GM19328 (cell line): ENCODE measurements at regions not wholly inside any gene's neighbourhood (a gene's known extent, or its start where the extent isn't known, plus 50 kb on each side); places are given as distances from the start of the nearest gene placed in this dataset.
"Not testable (repeated sequence)": the region's sequence is repeated elsewhere in the genome, so short reads cannot be mapped to it uniquely, and the experiment has no call there.

Experiments used
- ATAC-seq: cut with Tn5 transposase; IDR thresholded peaks from one replicate; pipeline ENCODE4 v1.9.1; 2021; ENCODE audit warnings: mild to moderate bottlenecking, moderate library complexity; ENCODE audit not compliant: unreplicated experiment

- ATAC-seq: no peak
Measured at GRCh38 chr4:19187691-19188090, 1064.0 kb upstream of the SLIT2 start.

GRCh38 chr4:19187096-19187495 is 1064.6 kb upstream of the SLIT2 start:
- ATAC-seq: no peak

GRCh38 chr4:19181631-19182030 is 1070.1 kb upstream of the SLIT2 start:
- ATAC-seq: not testable (repeated sequence)

DNA sequence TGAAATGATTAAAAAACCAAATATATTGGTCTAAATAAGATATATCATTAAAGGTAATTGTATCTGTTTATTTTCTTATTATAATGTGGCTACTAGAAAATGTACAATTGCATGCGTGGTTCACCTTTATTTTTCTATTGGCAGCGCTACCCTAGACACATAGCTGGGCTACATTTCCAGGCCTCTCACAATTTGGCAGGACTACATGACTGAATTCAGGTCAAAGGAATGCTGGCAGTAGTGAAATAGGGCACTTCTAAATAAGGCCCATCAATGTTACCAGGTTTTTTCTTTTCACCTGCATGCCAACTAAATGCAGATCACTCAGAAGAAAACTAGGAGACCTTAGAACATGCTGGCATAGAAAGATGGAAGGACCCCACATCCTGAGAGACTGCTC is 1072.9 kb upstream of the SLIT2 start:
- ATAC-seq: no peak

GRCh38 chr4:19177616-19178015 is 1074.1 kb upstream of the SLIT2 start:
- no peak for ATAC-seq

DNA sequence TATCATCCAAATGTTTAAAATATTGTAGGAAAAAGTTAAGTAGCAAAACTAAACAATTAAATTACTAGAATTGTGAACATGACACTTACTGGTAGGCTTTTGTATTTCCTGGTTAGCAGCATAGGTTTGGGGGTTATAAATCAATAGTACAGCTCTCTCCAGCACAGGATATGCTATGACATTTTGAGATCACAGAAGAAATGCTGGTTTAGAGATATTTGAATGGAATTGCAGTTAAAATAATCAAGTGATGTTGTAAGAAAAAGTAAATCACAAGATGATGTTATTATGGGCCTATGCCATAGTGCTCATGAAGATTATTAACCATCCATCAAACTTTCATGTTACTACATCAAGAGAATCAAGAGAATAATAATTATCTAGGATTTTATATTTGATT is 1079.9 kb upstream of the SLIT2 start:
- ATAC-seq: no peak

DNA sequence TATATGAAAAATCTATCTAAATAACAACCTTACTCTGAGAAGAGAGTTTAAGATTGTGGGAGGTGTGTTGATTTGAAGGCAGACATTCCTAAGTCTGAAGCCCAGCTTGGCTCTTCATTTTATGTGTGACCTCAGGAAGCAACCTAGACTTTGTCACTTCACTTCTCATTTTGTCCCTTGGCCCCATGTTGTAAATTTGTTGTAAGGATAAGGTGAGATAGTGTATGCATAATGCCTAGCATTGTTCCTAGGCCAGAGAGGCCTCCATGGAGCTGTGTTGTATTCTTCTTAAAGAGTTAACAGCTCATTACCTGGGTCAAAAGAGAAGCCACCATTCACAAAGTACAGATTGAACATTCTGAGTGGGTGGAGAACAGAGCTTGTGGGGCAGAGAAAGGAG is 1084.4 kb upstream of the SLIT2 start:
- no peak for ATAC-seq

DNA sequence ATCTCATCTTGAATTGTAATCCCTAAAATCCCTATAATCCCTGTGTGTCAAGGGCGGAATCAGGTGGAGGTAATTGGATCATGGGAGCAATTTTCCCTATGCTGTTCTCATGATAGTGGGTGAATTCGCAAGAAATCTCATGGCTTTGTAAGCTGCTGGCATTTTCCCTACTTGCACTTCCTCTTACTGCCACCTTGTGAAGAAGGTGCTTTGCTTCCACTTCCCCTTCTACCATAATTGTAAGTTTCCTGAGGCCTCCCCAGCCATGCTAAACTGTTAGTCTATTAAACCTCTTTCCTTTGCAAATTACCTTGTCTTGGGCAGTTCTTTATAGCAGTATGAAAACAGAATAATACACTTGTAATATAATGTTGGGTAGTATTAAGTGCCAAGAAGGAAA is 1087.4 kb upstream of the SLIT2 start:
- ATAC-seq: no peak

- ATAC-seq: no peak
Measured at GRCh38 chr4:19159874-19160273, 1091.8 kb upstream of the SLIT2 start.

DNA sequence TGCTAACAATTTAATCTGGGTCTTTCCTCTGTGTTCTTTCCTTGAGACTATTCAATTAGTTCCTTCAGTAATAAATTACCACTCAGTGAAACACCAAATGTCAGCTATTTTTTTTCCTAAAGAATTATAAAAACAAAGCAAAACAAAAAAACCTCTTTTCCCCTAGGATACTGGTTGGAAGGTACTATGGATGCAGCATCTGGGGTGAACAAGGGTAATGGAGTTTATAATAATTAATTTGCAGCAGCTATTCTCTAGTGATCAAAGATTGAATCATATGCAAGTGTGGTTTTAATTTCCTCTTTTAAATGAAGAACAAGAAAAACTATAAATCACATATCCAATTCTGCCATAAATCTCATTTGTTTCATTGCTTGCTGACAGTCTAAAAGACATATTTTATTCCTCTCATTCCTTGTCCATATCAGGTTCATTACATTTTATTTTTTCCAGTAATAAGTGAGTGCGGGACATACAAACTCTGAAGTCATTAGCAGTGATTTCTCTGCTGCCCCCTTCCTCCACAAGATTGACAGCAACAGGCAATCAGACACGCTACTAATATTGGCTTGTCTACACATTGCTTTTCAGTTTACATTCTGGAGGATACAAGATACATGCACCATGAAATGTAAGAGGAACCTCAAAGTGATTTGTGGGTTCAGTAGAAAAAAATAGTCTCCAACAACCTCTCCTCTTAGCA is 1093.4 kb upstream of the SLIT2 start:
- no peak for ATAC-seq

DNA sequence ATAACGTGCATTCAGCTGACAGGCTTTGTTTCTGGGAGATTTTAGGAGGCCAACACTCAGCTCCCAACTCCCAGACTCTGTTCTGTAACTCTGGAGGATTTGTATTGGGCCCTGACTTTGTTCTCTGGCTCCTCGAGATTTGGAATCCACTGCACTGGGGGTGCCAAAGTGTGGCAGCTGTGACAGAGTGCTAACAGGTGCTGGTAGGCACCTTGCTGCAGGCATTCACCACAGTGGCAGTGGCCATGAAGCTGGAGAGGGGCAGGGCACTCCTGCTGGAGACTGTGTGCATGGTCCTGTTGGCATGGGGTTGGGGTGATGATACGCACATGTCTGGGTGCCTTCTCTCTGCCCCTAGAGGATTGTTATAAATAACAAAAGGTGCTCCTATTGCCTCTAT is 1094.9 kb upstream of the SLIT2 start:
- no peak for ATAC-seq

DNA sequence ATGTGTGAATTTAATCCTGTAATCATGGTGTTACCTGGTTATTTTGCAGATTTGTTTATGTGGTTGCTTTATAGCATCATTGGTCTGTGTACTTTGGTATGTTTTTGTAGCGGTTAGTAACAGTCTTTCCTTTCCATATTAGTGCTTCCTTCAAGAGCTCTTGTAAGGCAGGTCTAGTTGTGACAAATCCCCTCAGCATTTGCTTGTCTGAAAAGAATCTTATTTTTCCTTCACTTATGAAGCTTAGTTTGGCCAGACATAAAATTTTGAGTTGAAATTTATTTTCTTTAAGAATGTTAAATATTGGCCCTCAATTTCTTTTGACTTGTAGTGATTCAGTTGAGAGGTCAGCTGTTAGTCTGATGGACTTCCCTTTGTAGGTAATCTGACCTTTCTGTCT is 1096.1 kb upstream of the SLIT2 start:
- ATAC-seq: no peak

DNA sequence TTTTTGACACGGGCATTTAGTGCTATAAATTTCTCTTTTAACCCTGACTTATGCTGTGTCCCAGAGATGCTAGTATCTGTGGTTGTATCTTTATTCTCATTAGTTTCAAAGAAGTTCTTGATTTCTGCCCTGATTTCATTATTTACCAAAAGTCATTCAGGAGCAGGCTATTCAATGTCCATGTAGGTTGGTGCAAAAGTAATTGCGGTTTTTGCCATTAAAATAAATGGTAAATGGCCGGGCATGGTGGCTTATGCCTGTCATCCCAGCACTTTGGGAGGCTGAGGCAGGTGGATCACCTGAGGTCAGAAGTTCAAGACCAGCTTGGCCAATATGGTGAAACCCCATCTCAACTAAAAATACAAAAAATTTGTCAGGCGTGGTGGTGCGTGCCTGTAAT is 1097.4 kb upstream of the SLIT2 start:
- not testable (repeated sequence) for ATAC-seq

GRCh38 chr4:19152264-19152663 is 1099.4 kb upstream of the SLIT2 start:
- ATAC-seq: no peak

- ATAC-seq: no peak
Measured at GRCh38 chr4:19151684-19152083, 1100.0 kb upstream of the SLIT2 start.

DNA sequence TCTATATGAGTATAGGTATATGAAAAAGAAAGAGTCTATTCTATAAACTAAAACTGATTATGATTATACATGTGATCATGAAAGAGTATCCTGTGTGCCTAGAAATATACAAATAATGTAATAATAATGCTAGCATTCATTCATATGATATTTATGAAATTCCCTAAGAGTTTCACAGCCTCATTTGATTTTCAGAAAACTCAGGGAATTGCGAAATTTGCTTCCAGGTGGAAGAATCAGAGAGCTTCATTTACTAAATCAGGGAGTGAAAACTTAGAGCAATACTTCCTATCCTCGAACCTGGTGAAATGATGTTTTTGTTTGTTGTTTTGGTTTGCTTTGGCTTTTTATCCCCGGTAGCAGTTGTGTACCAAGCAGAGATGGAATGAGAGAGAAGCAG is 1105.7 kb upstream of the SLIT2 start:
- ATAC-seq: no peak

- no peak for ATAC-seq
Measured at GRCh38 chr4:19135895-19136633, 1114.5 kb upstream of the LCORL start.

DNA sequence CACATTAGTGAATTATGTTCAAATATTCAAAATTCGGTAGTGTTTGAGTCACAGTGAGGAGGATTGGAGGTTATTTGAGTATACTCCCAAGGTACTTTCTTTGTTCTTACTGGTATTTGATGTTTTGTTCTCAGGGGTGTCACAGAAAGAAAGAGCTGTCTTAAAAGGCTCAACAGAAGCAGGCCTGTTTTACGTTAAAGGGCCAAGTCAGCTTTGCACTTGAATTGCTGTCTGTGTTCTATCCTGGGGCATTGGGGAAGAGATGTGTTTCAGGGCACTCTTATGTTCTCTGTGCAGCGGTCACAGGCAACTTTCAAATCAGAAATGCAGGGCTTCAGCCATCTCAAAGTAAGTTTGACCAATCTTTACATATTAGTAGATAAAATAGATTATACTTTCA is 1113.1 kb upstream of the LCORL start:
- ATAC-seq: no peak

- ATAC-seq: no peak
Measured at GRCh38 chr4:19133315-19133714, 1111.8 kb upstream of the LCORL start.

DNA sequence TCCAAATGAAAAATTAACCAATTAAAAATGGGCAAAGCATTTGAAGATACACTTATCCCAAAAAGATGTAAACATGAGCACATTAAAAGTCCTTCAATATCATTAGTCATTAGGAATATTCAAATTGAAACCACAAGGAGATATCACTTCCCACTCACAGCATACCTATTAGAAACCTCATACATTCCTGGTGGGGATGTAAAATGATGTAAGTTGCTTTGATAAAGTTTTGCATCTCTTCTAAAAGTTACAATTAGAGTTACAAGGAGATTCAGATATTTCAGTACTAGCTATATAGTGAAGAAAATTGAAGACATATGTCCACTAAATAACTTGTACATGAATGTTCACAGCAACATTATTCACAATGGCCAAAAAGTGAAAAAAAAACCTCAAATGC is 1109.3 kb upstream of the LCORL start:
- ATAC-seq: no peak

GRCh38 chr4:19128176-19128575 is 1106.6 kb upstream of the LCORL start:
- no peak for ATAC-seq

- no peak for ATAC-seq
Measured at GRCh38 chr4:19126903-19127302, 1105.3 kb upstream of the LCORL start.

DNA sequence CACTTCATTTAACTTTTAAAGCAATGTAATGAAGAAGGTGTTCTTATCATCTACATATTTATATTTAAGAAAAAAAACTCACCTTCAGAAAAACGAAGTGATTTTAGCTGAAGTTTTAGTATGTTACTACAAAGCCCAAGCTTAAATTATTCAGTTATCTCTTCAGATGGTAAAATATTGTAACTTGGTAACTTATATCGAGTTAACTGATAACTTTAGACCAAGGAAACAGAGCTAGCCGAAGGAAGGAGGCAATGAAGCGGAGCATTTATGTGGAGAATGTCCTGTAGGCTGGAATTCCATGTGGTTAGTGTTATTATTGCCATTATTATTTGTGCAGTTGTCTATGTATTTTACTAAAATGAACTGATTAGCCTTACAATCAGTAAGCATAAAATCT is 1102.1 kb upstream of the LCORL start:
- no peak for ATAC-seq
